BE2C (cell line): ENCODE measurements at regions not wholly inside any gene's neighbourhood (a gene's known extent, or its start where the extent isn't known, plus 50 kb on each side); places are given as distances from the start of the nearest gene placed in this dataset.

ENCODE experiments used
- DNase-seq: peaks from one replicate; pipeline ENCODE4 v3.0.0-alpha.2; 2020
- H3K27me3 ChIP-seq: fragments of 250-450 bp; sonication (Bioruptor Pico); 2 replicates; pipeline ENCODE4 v1.5.1; 2020; ENCODE audit warnings: mild to moderate bottlenecking
- H3K36me3 ChIP-seq: fragments of 250-450 bp; sonication (Bioruptor Pico); 2 replicates; pipeline ENCODE4 v1.5.1; 2020; ENCODE audit warnings: mild to moderate bottlenecking
- H3K4me1 ChIP-seq: fragments of 250-450 bp; sonication (Bioruptor Pico); 2 replicates; pipeline ENCODE4 v1.5.1; 2020
- H3K4me3 ChIP-seq: 2 replicates; pipeline ENCODE4 v1.5.1; 2011; ENCODE audit warnings: low read depth, low read length
- H3K9me3 ChIP-seq: fragments of 250-450 bp; sonication (Bioruptor Pico); 2 replicates; pipeline ENCODE4 v1.5.1; 2020
- CTCF ChIP-seq: IDR thresholded peaks from 2 replicates; pipeline ENCODE4 v1.5.1; 2012; ENCODE audit warnings: mild to moderate bottlenecking, low read depth, low read length

GRCh38 chr5:25649628-25650265, 1005.0 kb upstream of the CDH10 start:
- H3K4me3 ChIP-seq, result no peak overlapping the region

GRCh38 chr5:25646421-25647341, 1001.9 kb upstream of the CDH10 start:
- no peak for TF ChIP-seq CTCF
- H3K9me3 ChIP-seq, result no peaks in the 10 kb centered on the region
- H3K36me3 ChIP-seq, result no peaks in the 10 kb centered on the region
- DNase-seq, result no peak
- no peaks in the 10 kb centered on the region for H3K27me3 ChIP-seq
- no peak overlapping the region for H3K4me3 ChIP-seq
- H3K4me1 ChIP-seq, result no peaks in the 10 kb centered on the region

More at GRCh38 chr5:25649628-25650265, 1005.0 kb upstream of the CDH10 start:
- H3K4me1 ChIP-seq, result no peaks in the 10 kb centered on the region
- no peak for DNase-seq
- H3K27me3 ChIP-seq, result no peaks in the 10 kb centered on the region
- no peak for TF ChIP-seq CTCF
- no peaks in the 10 kb centered on the region for H3K36me3 ChIP-seq
- no peaks in the 10 kb centered on the region for H3K9me3 ChIP-seq

DNA sequence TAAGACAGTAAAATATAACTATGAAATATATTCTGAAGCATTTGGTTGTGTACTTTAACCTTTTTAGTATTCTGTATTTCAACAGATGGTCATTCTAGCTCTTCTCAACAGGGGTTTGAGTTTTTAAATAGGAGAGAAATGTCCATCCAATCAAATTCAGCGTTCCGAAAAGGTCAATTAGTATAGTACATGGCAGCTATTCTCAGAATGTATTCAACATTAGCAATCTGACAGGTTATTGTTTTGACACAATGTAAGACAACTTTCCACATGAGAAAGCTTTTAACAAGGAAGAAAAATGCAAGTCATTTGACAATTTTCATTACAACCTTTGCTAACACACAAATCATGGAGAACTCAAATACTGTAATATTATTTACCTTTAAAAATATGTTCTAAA, 996.3 kb upstream of the CDH10 start:
- no peak for DNase-seq
- no peak overlapping the region for H3K4me3 ChIP-seq
- no peaks in the 10 kb centered on the region for H3K27me3 ChIP-seq
- no peak for TF ChIP-seq CTCF
- no peaks in the 10 kb centered on the region for H3K9me3 ChIP-seq
- no peaks in the 10 kb centered on the region for H3K4me1 ChIP-seq
- no peaks in the 10 kb centered on the region for H3K36me3 ChIP-seq

- Histone ChIP-seq H3K4me1 (no peaks in the 10 kb centered on the region), H3K27me3 (no peaks in the 10 kb centered on the region), H3K4me3 (no peak overlapping the region), H3K36me3 (no peaks in the 10 kb centered on the region), H3K9me3 (no peaks in the 10 kb centered on the region; the same call in 1 of the 2 replicates)
- no peak for DNase-seq
- TF ChIP-seq CTCF, result no peak
Observed at GRCh38 chr5:25619273-25619672, 974.5 kb upstream of the CDH10 start.

GRCh38 chr5:25618821-25619220, 974.0 kb upstream of the CDH10 start:
- Histone ChIP-seq H3K4me1 (no peaks in the 10 kb centered on the region), H3K4me3 (no peak overlapping the region), H3K36me3 (no peaks in the 10 kb centered on the region), H3K27me3 (no peaks in the 10 kb centered on the region), H3K9me3 (no peaks in the 10 kb centered on the region; the same call in 1 of the 2 replicates)
- no peak for DNase-seq
- no peak for TF ChIP-seq CTCF

- Histone ChIP-seq H3K27me3 (no peaks in the 10 kb centered on the region), H3K36me3 (no peaks in the 10 kb centered on the region), H3K9me3 (no peaks in the 10 kb centered on the region; the same call in 1 of the 2 replicates), H3K4me1 (peaks cover 3% of the 10 kb centered on the region; the same call in 1 of the 2 replicates), H3K4me3 (no peak overlapping the region)
- DNase-seq, result no peak
- TF ChIP-seq CTCF, result no peak
Observed at GRCh38 chr5:25614466-25614865, 969.7 kb upstream of the CDH10 start.
